ENCODE measurements at regions not wholly inside any gene's neighbourhood (a gene's known extent, or its start where the extent isn't known, plus 50 kb on each side); places are given as distances from the start of the nearest gene placed in this dataset.

- Histone ChIP-seq H2AFZ (ENCODE audit: low read depth, low read length, severe bottlenecking) (no peak overlapping the region), H3K9me3 (ENCODE audit: insufficient read depth, low read length) (no peaks in the 10 kb centered on the region; the same call in 1 of the 2 replicates), H4K20me1 (ENCODE audit: low read depth, low read length) (no peaks in the 10 kb centered on the region), H3K9ac (ENCODE audit: low read length) (no peak overlapping the region), H3K36me3 (ENCODE audit: low read length) (no peaks in the 10 kb centered on the region), H3K4me2 (ENCODE audit: low read depth, low read length, poor library complexity, severe bottlenecking) (no peak overlapping the region), H3K27ac (ENCODE audit: low read depth, low read length) (no peak overlapping the region), H3K79me2 (ENCODE audit: insufficient read depth, low read length) (no peaks in the 10 kb centered on the region), H3K4me3 (ENCODE audit: insufficient read depth, low read length, poor library complexity, severe bottlenecking) (no peak overlapping the region), H3F3A (ENCODE audit: insufficient read depth) (no peaks in the 10 kb centered on the region), H3K27me3 (ENCODE audit: low read length) (no peaks in the 10 kb centered on the region), H3K9me2 (replicated peaks; ENCODE audit: insufficient read depth, low read length) (0 out of 2 replicates have a peak, but pooled peaks cover 3% of the 10 kb centered on the region)
- TF ChIP-seq CTCF (IDR thresholded peaks at IDR 0.05; ENCODE audit: insufficient read depth, low read length, poor library complexity, severe bottlenecking) (no peak), EZH2phosphoT487 (conservative IDR thresholded peaks at IDR 0.05; ENCODE audit: low read length) (no peak)
These were observed 55.1 kb upstream of the S1PR3 start for GRCh38 chr9:88936132-88936531.

GRCh38 chr9:88936668-88937067 is 54.6 kb upstream of the S1PR3 start:
- Histone ChIP-seq H3K9me2 (replicated peaks; ENCODE audit: insufficient read depth, low read length) (0 out of 2 replicates have a peak, but pooled peaks cover 3% of the 10 kb centered on the region), H3F3A (ENCODE audit: insufficient read depth) (no peaks in the 10 kb centered on the region), H3K79me2 (ENCODE audit: insufficient read depth, low read length) (no peaks in the 10 kb centered on the region), H3K27me3 (ENCODE audit: low read length) (no peaks in the 10 kb centered on the region), H4K20me1 (ENCODE audit: low read depth, low read length) (no peaks in the 10 kb centered on the region), H2AFZ (ENCODE audit: low read depth, low read length, severe bottlenecking) (no peak overlapping the region), H3K9me3 (ENCODE audit: insufficient read depth, low read length) (no peaks in the 10 kb centered on the region; the same call in 1 of the 2 replicates), H3K9ac (ENCODE audit: low read length) (no peak overlapping the region), H3K27ac (ENCODE audit: low read depth, low read length) (no peak overlapping the region), H3K4me3 (ENCODE audit: insufficient read depth, low read length, poor library complexity, severe bottlenecking) (no peak overlapping the region), H3K4me2 (ENCODE audit: low read depth, low read length, poor library complexity, severe bottlenecking) (no peak overlapping the region), H3K36me3 (ENCODE audit: low read length) (no peaks in the 10 kb centered on the region)
- TF ChIP-seq CTCF (IDR thresholded peaks at IDR 0.05; ENCODE audit: insufficient read depth, low read length, poor library complexity, severe bottlenecking) (no peak), EZH2phosphoT487 (conservative IDR thresholded peaks at IDR 0.05; ENCODE audit: low read length) (no peak)

GRCh38 chr9:88937248-88937647 is 54.0 kb upstream of the S1PR3 start:
- Histone ChIP-seq H3K36me3 (ENCODE audit: low read length) (no peaks in the 10 kb centered on the region), H3K79me2 (ENCODE audit: insufficient read depth, low read length) (no peaks in the 10 kb centered on the region), H4K20me1 (ENCODE audit: low read depth, low read length) (no peaks in the 10 kb centered on the region), H3F3A (ENCODE audit: insufficient read depth) (no peaks in the 10 kb centered on the region), H2AFZ (ENCODE audit: low read depth, low read length, severe bottlenecking) (no peak overlapping the region), H3K9me3 (ENCODE audit: insufficient read depth, low read length) (no peaks in the 10 kb centered on the region), H3K9me2 (replicated peaks; ENCODE audit: insufficient read depth, low read length) (0 out of 2 replicates have a peak, but pooled peaks cover 3% of the 10 kb centered on the region), H3K4me3 (ENCODE audit: insufficient read depth, low read length, poor library complexity, severe bottlenecking) (no peak overlapping the region), H3K27ac (ENCODE audit: low read depth, low read length) (no peak overlapping the region), H3K9ac (ENCODE audit: low read length) (no peak overlapping the region), H3K4me2 (ENCODE audit: low read depth, low read length, poor library complexity, severe bottlenecking) (no peak overlapping the region), H3K27me3 (ENCODE audit: low read length) (no peaks in the 10 kb centered on the region)
- TF ChIP-seq EZH2phosphoT487 (conservative IDR thresholded peaks at IDR 0.05; ENCODE audit: low read length), result no peak
- no peak for TF ChIP-seq CTCF (IDR thresholded peaks at IDR 0.05; ENCODE audit: insufficient read depth, low read length, poor library complexity, severe bottlenecking)

Data from SU-DHL-6 (cell line).